K562 (cell line): ENCODE measurements at regions not wholly inside any gene's neighbourhood (a gene's known extent, or its start where the extent isn't known, plus 50 kb on each side); places are given as distances from the start of the nearest gene placed in this dataset.
A peak's percentile ranks its signal among the peaks of the same experiment; 100 is the strongest.

Experiments used
- ATAC-seq: fragments of 200-7000 bp; cut with Tn5 transposase; 3 replicates; pipeline ENCODE4 v1.9.1; 2020; ENCODE audit warnings: moderate library complexity
- BruUV-seq: library from RNA; stranded (reverse); fragments of 400-500 nt; replicated peaks from 2 replicates; lab custom pipeline; 2021; lab: Mats Ljungman, UMichigan
- CTCF ChIA-PET: fragments of 300-600 bp; formaldehyde crosslinking; extraction: SDS; loops from one replicate; lab custom pipeline; 2021; ENCODE audit warnings: low intra/inter-chr PET ratio; lab: Yijun Ruan, JAX
- POLR2A ChIA-PET: fragments of 300-600, 350-650 bp; sonication (Branson Sonifier 250); formaldehyde crosslinking; extraction: SDS; loops from one replicate; lab custom pipeline; 2021; ENCODE audit warnings: antibody characterized with exemption, inconsistent platforms; lab: Yijun Ruan, JAX
- DNase-seq, 4 experiments: peaks; one replicate each; pipeline versions ENCODE4 v3.0.0 to v3.0.0-alpha.2; 2011 to 2018; ENCODE audit warnings: low spot score in 3 of 4, mixed read lengths in 3 of 4; ENCODE audit errors: extremely low read depth in 1 of 4
- FAIRE-seq: peaks from 2 replicates; lab custom pipeline; 2011; peaks lifted over from hg19 to GRCh38; lab: Jason Lieb, UNC
- H2AFZ ChIP-seq: 2 replicates; pipeline ENCODE4 v1.6.0; 2011; ENCODE audit warnings: low read depth, low read length, control low read depth, inconsistent platforms
- H3K27ac ChIP-seq: fragments of 200-600 bp; 3 replicates; pipeline ENCODE4 v1.8.0; 2011; ENCODE audit warnings: low read depth, mild to moderate bottlenecking, control low read depth, inconsistent platforms, low read length, moderate library complexity, mixed read lengths; ENCODE audit errors: extremely low read depth
- H3K27me3 ChIP-seq, 2 experiments: fragments of 300-600 bp in 1 of 2; 2 replicates in 1 of 2; 3 replicates in 1 of 2; pipeline versions ENCODE4 v1.6.0 to v1.8.0; 2011; ENCODE audit warnings: inconsistent platforms in 2 of 2, low read length in 2 of 2, mild to moderate bottlenecking in 1 of 2, mixed read lengths in 1 of 2, moderate library complexity in 1 of 2; ENCODE audit not compliant: control insufficient read depth in 2 of 2, insufficient read depth in 2 of 2
- H3K36me3 ChIP-seq: fragments of 300-600 bp; 3 replicates; pipeline ENCODE4 v1.8.0; 2011; ENCODE audit warnings: mild to moderate bottlenecking, low read length, inconsistent platforms; ENCODE audit not compliant: control insufficient read depth, insufficient read depth
- H3K4me1 ChIP-seq, 2 experiments: fragments of 200-600 bp in 1 of 2; replicated peaks in 1 of 2; 2 replicates in 1 of 2; 3 replicates in 1 of 2; pipeline versions ENCODE4 v1.5.1 to v1.8.0; 2011; ENCODE audit warnings: inconsistent platforms in 2 of 2, low read length in 2 of 2, mild to moderate bottlenecking in 1 of 2, mixed read lengths in 1 of 2, moderate library complexity in 1 of 2; ENCODE audit not compliant: control insufficient read depth in 2 of 2, insufficient read depth in 2 of 2
- H3K4me2 ChIP-seq: 2 replicates; pipeline ENCODE4 v1.6.1; 2011; ENCODE audit warnings: low read length, control low read depth, inconsistent platforms, mixed read lengths; ENCODE audit not compliant: insufficient read depth
- H3K4me3 ChIP-seq: fragments of 200-600 bp; sonication (generic), shearing (Covaris generic); 2 replicates; pipeline ENCODE4 v1.5.1; 2016; ENCODE audit warnings: control low read depth, inconsistent platforms
- H3K79me2 ChIP-seq: fragments of 200-600 bp; 3 replicates; pipeline ENCODE4 v1.8.0; 2011; ENCODE audit warnings: low read length, inconsistent platforms; ENCODE audit not compliant: control insufficient read depth, insufficient read depth
- H3K9ac ChIP-seq, 2 experiments: 2 replicates each; pipeline versions ENCODE4 v1.6.0 to v1.6.1; 2011; ENCODE audit warnings: low read depth in 2 of 2, low read length in 2 of 2, control low read depth in 1 of 2, inconsistent platforms in 1 of 2, mild to moderate bottlenecking in 1 of 2, mixed read lengths in 1 of 2; ENCODE audit not compliant: insufficient read depth in 1 of 2
- H3K9me1 ChIP-seq: one replicate; pipeline ENCODE4 v1.6.0; 2011; ENCODE audit warnings: inconsistent platforms, mild to moderate bottlenecking, low read length, moderate library complexity; ENCODE audit not compliant: control insufficient read depth, insufficient read depth
- H3K9me3 ChIP-seq: replicated peaks from 2 replicates; pipeline ENCODE4 v1.5.1; 2011; ENCODE audit warnings: low read depth, low read length, inconsistent platforms; ENCODE audit not compliant: control insufficient read depth, insufficient read depth
- H4K20me1 ChIP-seq: replicated peaks from 2 replicates; pipeline ENCODE4 v1.6.1; 2011; ENCODE audit warnings: low read length, inconsistent platforms, mixed read lengths; ENCODE audit not compliant: control insufficient read depth, insufficient read depth
- ARID1B ChIP-seq: fragments of 450-650 bp; IDR thresholded peaks from 2 replicates; pipeline ENCODE4 v1.6.1; 2016; ENCODE audit warnings: antibody characterized with exemption, mild to moderate bottlenecking, inconsistent platforms
- ARID3B ChIP-seq: fragments of 250-450 bp; sonication (Bioruptor Pico); IDR thresholded peaks from 2 replicates; pipeline ENCODE4 v1.4.0; 2020; ENCODE audit warnings: borderline replicate concordance
- ATF3 ChIP-seq, 2 experiments: fragments of 450-650 bp in 1 of 2; sonication (generic) in 1 of 2; formaldehyde crosslinking in 1 of 2; IDR thresholded peaks in 1 of 2; conservative IDR thresholded peaks in 1 of 2; 2 replicates each; pipeline versions ENCODE4 v1.6.1 to v1.8.1; 2016 to 2023; ENCODE audit warnings: mild to moderate bottlenecking in 2 of 2, moderate library complexity in 2 of 2, inconsistent platforms in 1 of 2, missing genetic modification reagents in 1 of 2
- CBFB ChIP-seq: sonication (generic); formaldehyde crosslinking; IDR thresholded peaks from 2 replicates; pipeline ENCODE4 v1.4.0; 2020; ENCODE audit warnings: mild to moderate bottlenecking, missing genetic modification reagents
- CEBPG ChIP-seq, 3 experiments: fragments of 200-800 bp in 1 of 3; sonication (Bioruptor generic) in 1 of 3; sonication (generic) in 1 of 3; formaldehyde crosslinking in 1 of 3; IDR thresholded peaks in 2 of 3; conservative IDR thresholded peaks in 1 of 3; 2 replicates each; pipeline versions ENCODE4 v1.6.1 to v1.8.0; 2016 to 2022; ENCODE audit warnings: missing compliant biosample characterization in 2 of 3, missing genetic modification characterization in 2 of 3, mild to moderate bottlenecking in 1 of 3, missing genetic modification reagents in 1 of 3
- EP300 ChIP-seq: IDR thresholded peaks from 2 replicates; pipeline ENCODE4 v1.6.1; 2012; ENCODE audit warnings: low read length, improper control_type of control experiment
- FUS ChIP-seq: fragments of 200-400 bp; formaldehyde crosslinking; optimal IDR thresholded peaks from 2 replicates; pipeline ENCODE3; 2017; ENCODE audit warnings: low read depth, low read length
- SIN3A ChIP-seq, 2 experiments: fragments of 150-350 bp in 1 of 2; IDR thresholded peaks; 2 replicates each; pipeline ENCODE4 v1.6.1; 2011 to 2016; ENCODE audit warnings: borderline replicate concordance in 2 of 2, low read depth in 2 of 2, low read length in 2 of 2, mild to moderate bottlenecking in 2 of 2, moderate library complexity in 2 of 2; ENCODE audit not compliant: control insufficient read depth in 1 of 2
- TRIM24 ChIP-seq, 2 experiments: fragments of 450-650 bp; IDR thresholded peaks; 2 replicates each; pipeline ENCODE4 v1.6.1; 2016
- UBTF ChIP-seq, 2 experiments: IDR thresholded peaks; 2 replicates each; pipeline ENCODE4 v1.6.1; 2012; ENCODE audit warnings: improper control_type of control experiment in 2 of 2, low read depth in 2 of 2, low read length in 2 of 2, borderline replicate concordance in 1 of 2
- ZFPM2 ChIP-seq: fragments of 250-450 bp; sonication (Bioruptor Pico); IDR thresholded peaks from 2 replicates; pipeline ENCODE4 v1.5.1; 2022; ENCODE audit warnings: mild to moderate bottlenecking
- ZNF764 ChIP-seq: fragments of 250-450 bp; sonication (Bioruptor Pico); IDR thresholded peaks from 2 replicates; pipeline ENCODE4 v1.4.0; 2020; ENCODE audit warnings: low read depth, mild to moderate bottlenecking, moderate library complexity
- ZNF79 ChIP-seq: fragments of 250-450 bp; sonication (Bioruptor Pico); IDR thresholded peaks from 2 replicates; pipeline ENCODE4 v1.4.0; 2020; ENCODE audit warnings: low read depth, mild to moderate bottlenecking, moderate library complexity
- in situ Hi-C: fragments of 300-500 bp; cut with MboI; formaldehyde crosslinking; loops from 4 replicates; pipeline ENCODE4 v1.15.0; 2018; ENCODE audit warnings: inconsistent platforms, mixed read lengths
- intact Hi-C: fragments of 100-400 bp; cut with micrococcal nuclease; formaldehyde crosslinking; loops from 2 replicates; pipeline ENCODE4 v1.14.2; 2022

DNA sequence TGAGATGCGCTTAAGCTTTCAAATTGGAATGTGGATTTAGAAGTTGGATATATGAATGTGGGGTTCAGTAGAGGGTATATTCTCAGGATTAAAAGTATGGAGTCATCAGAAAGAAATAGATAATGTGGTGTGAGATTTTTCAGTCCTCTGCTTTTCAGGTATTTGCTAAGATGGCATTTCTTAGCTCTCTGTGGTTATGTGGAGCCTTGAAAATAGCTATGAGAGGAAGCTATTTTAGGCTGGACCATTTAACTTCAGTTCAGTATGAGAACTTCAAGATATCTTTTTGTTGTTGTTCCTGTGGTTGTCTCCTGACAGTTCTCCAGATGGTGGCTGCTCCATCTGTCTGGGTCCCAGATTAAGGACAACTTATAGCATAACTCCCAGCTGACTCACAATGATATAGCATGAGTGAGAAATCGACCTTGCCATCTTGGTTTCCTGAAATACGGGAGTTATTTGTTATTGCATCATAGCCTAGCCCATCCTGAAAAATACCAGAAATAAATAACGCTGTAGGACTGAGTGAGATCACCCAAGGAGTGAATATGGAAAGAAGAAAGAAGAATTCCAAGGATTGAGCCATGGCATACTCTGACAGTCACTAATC lies 461.5 kb downstream of the ANXA1 start (continued):
- peak; percentile 82 for TF ChIP-seq ATF3 (IDR thresholded peaks at IDR 0.05)
- no peak for TF ChIP-seq ATF3 (CRISPR knock-in tag; conservative IDR thresholded peaks at IDR 0.05)
- TF ChIP-seq CEBPG (CRISPR knock-in tag; IDR thresholded peaks at IDR 0.05): no peak
- peak; percentile 37 to 42; a peak in 2 of 4 replicates for TF ChIP-seq CEBPG (tag; conservative IDR thresholded peaks at IDR 0.05 in 1 of 2, IDR thresholded peaks at IDR 0.05 in 1 of 2)
- peak; percentile 76 to 77; a peak in 3 of 4 replicates for TF ChIP-seq TRIM24 (IDR thresholded peaks at IDR 0.05)
- TF ChIP-seq ZNF764 (CRISPR knock-in tag): no peak
- TF ChIP-seq EP300: 0 out of 2 replicates have a peak, but pooled peaks have one; percentile 7
- TF ChIP-seq, all 486 proteins: peak for 15

GRCh38 chr9:73615557-73615956 lies 463.9 kb downstream of the ANXA1 start:
- H3K4me3 ChIP-seq: no peak overlapping the region
- no peaks in the 10 kb centered on the region for H3K9me1 ChIP-seq
- in situ Hi-C loops (no loop called here), intact Hi-C loops (no loop called here)
- H3K79me2 ChIP-seq: no peaks in the 10 kb centered on the region
- DNase-seq (no peak), FAIRE-seq (no peak), ATAC-seq (no peak)
- POLR2A ChIA-PET: no interaction called here
- no peaks in the 10 kb centered on the region for H3K36me3 ChIP-seq
- no peak overlapping the region for H3K27ac ChIP-seq
- H4K20me1 ChIP-seq: no peaks in the 10 kb centered on the region
- no peaks in the 10 kb centered on the region for H3K27me3 ChIP-seq
- H3K4me2 ChIP-seq: no peak overlapping the region
- no peaks in the 10 kb centered on the region for H3K9me3 ChIP-seq
- CTCF ChIA-PET: no interaction called here
- H3K4me1 ChIP-seq: no peaks in the 10 kb centered on the region
- no TSS peak for BruUV-seq
- H3K9ac ChIP-seq: no peak overlapping the region
- no peak overlapping the region for H2AFZ ChIP-seq
- no peak for TF ChIP-seq FUS
- no peak for TF ChIP-seq UBTF (IDR thresholded peaks at IDR 0.05; ENCODE audit: borderline replicate concordance in 1 of 2, low read depth in 2 of 2, low read length in 2 of 2)
- no peak for TF ChIP-seq CBFB (CRISPR knock-in tag)
- TF ChIP-seq SIN3A (IDR thresholded peaks at IDR 0.05; ENCODE audit: borderline replicate concordance in 2 of 2, control insufficient read depth in 1 of 2, low read depth in 2 of 2, low read length in 2 of 2): no peak
- no peak for TF ChIP-seq ARID1B
- TF ChIP-seq ARID3B: no peak
- TF ChIP-seq ZFPM2 (CRISPR knock-in tag): no peak
- no peak for TF ChIP-seq ZNF79 (CRISPR knock-in tag)
